GM23338 (cell line): ENCODE measurements at regions not wholly inside any gene's neighbourhood (a gene's known extent, or its start where the extent isn't known, plus 50 kb on each side); places are given as distances from the start of the nearest gene placed in this dataset.

Experiments used
- ATAC-seq: fragments of 200-7000 bp; cut with Tn5 transposase; 3 replicates; pipeline ENCODE4 v1.9.1; 2020
- DNase-seq: peaks from one replicate; pipeline ENCODE4 v3.0.0-alpha.2; 2015; ENCODE audit warnings: low spot score
- H2AFZ ChIP-seq: fragments of 200-600 bp; sonication (generic); 2 replicates; pipeline ENCODE4 v1.8.0; 2016; ENCODE audit warnings: antibody characterized with exemption, mild to moderate bottlenecking, moderate library complexity
- H3F3A ChIP-seq: fragments of 200-600 bp; sonication (generic); replicated peaks from 2 replicates; pipeline ENCODE4 v1.8.0; 2017; ENCODE audit warnings: antibody characterized with exemption, mixed run types, low read depth
- H3K27ac ChIP-seq: fragments of 200-600 bp; sonication (generic); 2 replicates; pipeline ENCODE4 v1.6.1; 2016; ENCODE audit warnings: low read depth
- H3K27me3 ChIP-seq: fragments of 200-600 bp; sonication (generic); 2 replicates; pipeline ENCODE4 v1.8.0; 2016; ENCODE audit warnings: mild to moderate bottlenecking, mixed run types, moderate library complexity; ENCODE audit not compliant: insufficient read depth
- H3K36me3 ChIP-seq: fragments of 200-600 bp; sonication (generic); 2 replicates; pipeline ENCODE4 v1.8.0; 2016; ENCODE audit warnings: mild to moderate bottlenecking; ENCODE audit not compliant: insufficient read depth
- H3K4me1 ChIP-seq: fragments of 200-600 bp; sonication (generic); 2 replicates; pipeline ENCODE4 v1.8.0; 2016; ENCODE audit warnings: mild to moderate bottlenecking, moderate library complexity; ENCODE audit not compliant: insufficient read depth
- H3K4me2 ChIP-seq: fragments of 200-600 bp; sonication (generic); 2 replicates; pipeline ENCODE4 v1.7.1; 2017; ENCODE audit warnings: mixed run types
- H3K4me3 ChIP-seq: fragments of 200-600 bp; sonication (generic); 2 replicates; pipeline ENCODE4 v1.6.1; 2016; ENCODE audit warnings: mixed run types
- H3K79me2 ChIP-seq: fragments of 200-600 bp; sonication (generic); replicated peaks from 2 replicates; pipeline ENCODE4 v1.8.0; 2017; ENCODE audit warnings: mild to moderate bottlenecking; ENCODE audit not compliant: insufficient read depth
- H3K9me2 ChIP-seq: fragments of 200-600 bp; sonication (generic); 2 replicates; pipeline ENCODE4 v1.8.0; 2017; ENCODE audit not compliant: insufficient read depth
- H4K20me1 ChIP-seq: fragments of 200-600 bp; sonication (generic); replicated peaks from 2 replicates; pipeline ENCODE4 v1.8.0; 2017; ENCODE audit warnings: mild to moderate bottlenecking; ENCODE audit not compliant: insufficient read depth
- H3K27ac Mint-ChIP-seq: 2 replicates; pipeline ENCODE4 v1.8.0; 2020; ENCODE audit warnings: inconsistent platforms, mild to moderate bottlenecking, moderate library complexity, mixed read lengths
- H3K27me3 Mint-ChIP-seq: 3 replicates; pipeline ENCODE4 v1.8.0; 2022; ENCODE audit warnings: low read depth, mild to moderate bottlenecking, moderate library complexity, mixed read lengths, inconsistent platforms; ENCODE audit not compliant: insufficient read depth, poor library complexity
- H3K36me3 Mint-ChIP-seq: 3 replicates; pipeline ENCODE4 v1.8.0; 2021; ENCODE audit warnings: low read depth, mild to moderate bottlenecking, inconsistent platforms, moderate library complexity, mixed read lengths
- H3K4me1 Mint-ChIP-seq: 3 replicates; pipeline ENCODE4 v1.8.0; 2020; ENCODE audit warnings: mild to moderate bottlenecking, inconsistent platforms, mixed read lengths
- H3K4me3 Mint-ChIP-seq: 3 replicates; pipeline ENCODE4 v1.8.0; 2021; ENCODE audit warnings: moderate library complexity, mild to moderate bottlenecking, inconsistent platforms, mixed read lengths
- H3K9me3 Mint-ChIP-seq: 3 replicates; pipeline ENCODE4 v1.8.0; 2020; ENCODE audit warnings: moderate library complexity, mild to moderate bottlenecking, inconsistent platforms, mixed read lengths
- CREB1 ChIP-seq: fragments of 250-450 bp; sonication (Bioruptor Pico); IDR thresholded peaks from 2 replicates; pipeline ENCODE4 v1.5.0; 2020; ENCODE audit warnings: low read depth, mild to moderate bottlenecking, moderate library complexity
- EZH2 ChIP-seq: fragments of 200-600 bp; sonication (generic); IDR thresholded peaks from one replicate; pipeline ENCODE4 v1.8.0; 2017; ENCODE audit warnings: antibody characterized with exemption, mild to moderate bottlenecking, low read depth; ENCODE audit not compliant: unreplicated experiment
- EZH2phosphoT487 ChIP-seq: fragments of 200-600 bp; sonication (generic); IDR thresholded peaks from one replicate; pipeline ENCODE4 v1.8.1; 2018; ENCODE audit warnings: antibody characterized with exemption; ENCODE audit not compliant: unreplicated experiment
- JUNB ChIP-seq: IDR thresholded peaks from one replicate; pipeline ENCODE4 v1.6.1; 2016; ENCODE audit warnings: antibody characterized with exemption; ENCODE audit not compliant: unreplicated experiment
- NANOG ChIP-seq: IDR thresholded peaks from 2 replicates; pipeline ENCODE4 v1.6.1; 2016; ENCODE audit warnings: antibody characterized with exemption, borderline replicate concordance
- POLR2AphosphoS5 ChIP-seq: IDR thresholded peaks from 2 replicates; pipeline ENCODE4 v1.6.1; 2016; ENCODE audit warnings: antibody characterized with exemption, low read depth
- STAT1 ChIP-seq: IDR thresholded peaks from one replicate; pipeline ENCODE4 v1.6.1; 2016; ENCODE audit warnings: antibody characterized with exemption; ENCODE audit not compliant: unreplicated experiment
- ZNF114 ChIP-seq: fragments of 250-450 bp; sonication (Bioruptor Pico); IDR thresholded peaks from 2 replicates; pipeline ENCODE4 v1.5.0; 2020; ENCODE audit warnings: mild to moderate bottlenecking, moderate library complexity
- ZNF331 ChIP-seq: fragments of 250-450 bp; sonication (Bioruptor Pico); IDR thresholded peaks from 2 replicates; pipeline ENCODE4 v1.5.0; 2020; ENCODE audit warnings: low read depth, mild to moderate bottlenecking, moderate library complexity
- TF ChIP-seq, protein P1 (sequence below), 2 experiments: fragments of 200-600 bp in 1 of 2; sonication (generic) in 1 of 2; conservative IDR thresholded peaks; 2 replicates each; pipeline versions ENCODE4 v1.5.1 to v1.6.1; 2016 to 2017; ENCODE audit warnings: antibody characterized with exemption in 2 of 2, low read depth in 2 of 2, mild to moderate bottlenecking in 2 of 2, moderate library complexity in 1 of 2
- TF ChIP-seq, protein P2 (sequence below): fragments of 250-450 bp; sonication (Bioruptor Pico); IDR thresholded peaks from 2 replicates; pipeline ENCODE4 v1.5.0; 2020; ENCODE audit warnings: mild to moderate bottlenecking, moderate library complexity
- TF ChIP-seq, protein P3 (sequence below): IDR thresholded peaks from one replicate; pipeline ENCODE4 v1.6.1; 2018; ENCODE audit warnings: antibody characterized with exemption; ENCODE audit not compliant: unreplicated experiment
- TF ChIP-seq, protein P4 (sequence below): IDR thresholded peaks from 2 replicates; pipeline ENCODE4 v1.6.1; 2016; ENCODE audit warnings: antibody characterized with exemption

DNA sequence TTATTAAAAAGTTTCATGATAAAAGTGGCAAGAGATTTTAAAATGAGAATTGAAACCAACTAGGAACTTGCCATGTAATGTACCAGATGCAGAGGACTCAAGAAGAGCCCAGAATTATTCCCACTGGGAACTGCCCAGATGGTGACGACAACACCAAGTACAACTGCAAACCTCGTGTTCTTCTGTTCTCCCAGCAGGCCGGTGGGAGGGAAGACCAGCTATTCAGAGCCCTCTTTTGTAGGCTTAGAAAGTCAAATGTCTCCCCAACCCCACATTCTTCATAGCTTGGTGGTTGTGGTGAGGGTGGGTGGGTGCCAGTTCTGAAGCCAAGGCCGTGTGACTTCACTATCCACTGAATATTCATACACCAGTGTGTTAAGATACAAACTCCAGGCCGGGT is 54.3 kb upstream of the ITGB1 start:
- H3K79me2 ChIP-seq = no peaks in the 10 kb centered on the region
- no peak overlapping the region for H3K4me2 ChIP-seq
- H3F3A ChIP-seq = no peaks in the 10 kb centered on the region
- TF ChIP-seq, protein P1, sequence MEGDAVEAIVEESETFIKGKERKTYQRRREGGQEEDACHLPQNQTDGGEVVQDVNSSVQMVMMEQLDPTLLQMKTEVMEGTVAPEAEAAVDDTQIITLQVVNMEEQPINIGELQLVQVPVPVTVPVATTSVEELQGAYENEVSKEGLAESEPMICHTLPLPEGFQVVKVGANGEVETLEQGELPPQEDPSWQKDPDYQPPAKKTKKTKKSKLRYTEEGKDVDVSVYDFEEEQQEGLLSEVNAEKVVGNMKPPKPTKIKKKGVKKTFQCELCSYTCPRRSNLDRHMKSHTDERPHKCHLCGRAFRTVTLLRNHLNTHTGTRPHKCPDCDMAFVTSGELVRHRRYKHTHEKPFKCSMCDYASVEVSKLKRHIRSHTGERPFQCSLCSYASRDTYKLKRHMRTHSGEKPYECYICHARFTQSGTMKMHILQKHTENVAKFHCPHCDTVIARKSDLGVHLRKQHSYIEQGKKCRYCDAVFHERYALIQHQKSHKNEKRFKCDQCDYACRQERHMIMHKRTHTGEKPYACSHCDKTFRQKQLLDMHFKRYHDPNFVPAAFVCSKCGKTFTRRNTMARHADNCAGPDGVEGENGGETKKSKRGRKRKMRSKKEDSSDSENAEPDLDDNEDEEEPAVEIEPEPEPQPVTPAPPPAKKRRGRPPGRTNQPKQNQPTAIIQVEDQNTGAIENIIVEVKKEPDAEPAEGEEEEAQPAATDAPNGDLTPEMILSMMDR (conservative IDR thresholded peaks at IDR 0.05; ENCODE audit: low read depth in 2 of 2) = no peak
- TF ChIP-seq EZH2 = no peak
- TF ChIP-seq, protein P2, sequence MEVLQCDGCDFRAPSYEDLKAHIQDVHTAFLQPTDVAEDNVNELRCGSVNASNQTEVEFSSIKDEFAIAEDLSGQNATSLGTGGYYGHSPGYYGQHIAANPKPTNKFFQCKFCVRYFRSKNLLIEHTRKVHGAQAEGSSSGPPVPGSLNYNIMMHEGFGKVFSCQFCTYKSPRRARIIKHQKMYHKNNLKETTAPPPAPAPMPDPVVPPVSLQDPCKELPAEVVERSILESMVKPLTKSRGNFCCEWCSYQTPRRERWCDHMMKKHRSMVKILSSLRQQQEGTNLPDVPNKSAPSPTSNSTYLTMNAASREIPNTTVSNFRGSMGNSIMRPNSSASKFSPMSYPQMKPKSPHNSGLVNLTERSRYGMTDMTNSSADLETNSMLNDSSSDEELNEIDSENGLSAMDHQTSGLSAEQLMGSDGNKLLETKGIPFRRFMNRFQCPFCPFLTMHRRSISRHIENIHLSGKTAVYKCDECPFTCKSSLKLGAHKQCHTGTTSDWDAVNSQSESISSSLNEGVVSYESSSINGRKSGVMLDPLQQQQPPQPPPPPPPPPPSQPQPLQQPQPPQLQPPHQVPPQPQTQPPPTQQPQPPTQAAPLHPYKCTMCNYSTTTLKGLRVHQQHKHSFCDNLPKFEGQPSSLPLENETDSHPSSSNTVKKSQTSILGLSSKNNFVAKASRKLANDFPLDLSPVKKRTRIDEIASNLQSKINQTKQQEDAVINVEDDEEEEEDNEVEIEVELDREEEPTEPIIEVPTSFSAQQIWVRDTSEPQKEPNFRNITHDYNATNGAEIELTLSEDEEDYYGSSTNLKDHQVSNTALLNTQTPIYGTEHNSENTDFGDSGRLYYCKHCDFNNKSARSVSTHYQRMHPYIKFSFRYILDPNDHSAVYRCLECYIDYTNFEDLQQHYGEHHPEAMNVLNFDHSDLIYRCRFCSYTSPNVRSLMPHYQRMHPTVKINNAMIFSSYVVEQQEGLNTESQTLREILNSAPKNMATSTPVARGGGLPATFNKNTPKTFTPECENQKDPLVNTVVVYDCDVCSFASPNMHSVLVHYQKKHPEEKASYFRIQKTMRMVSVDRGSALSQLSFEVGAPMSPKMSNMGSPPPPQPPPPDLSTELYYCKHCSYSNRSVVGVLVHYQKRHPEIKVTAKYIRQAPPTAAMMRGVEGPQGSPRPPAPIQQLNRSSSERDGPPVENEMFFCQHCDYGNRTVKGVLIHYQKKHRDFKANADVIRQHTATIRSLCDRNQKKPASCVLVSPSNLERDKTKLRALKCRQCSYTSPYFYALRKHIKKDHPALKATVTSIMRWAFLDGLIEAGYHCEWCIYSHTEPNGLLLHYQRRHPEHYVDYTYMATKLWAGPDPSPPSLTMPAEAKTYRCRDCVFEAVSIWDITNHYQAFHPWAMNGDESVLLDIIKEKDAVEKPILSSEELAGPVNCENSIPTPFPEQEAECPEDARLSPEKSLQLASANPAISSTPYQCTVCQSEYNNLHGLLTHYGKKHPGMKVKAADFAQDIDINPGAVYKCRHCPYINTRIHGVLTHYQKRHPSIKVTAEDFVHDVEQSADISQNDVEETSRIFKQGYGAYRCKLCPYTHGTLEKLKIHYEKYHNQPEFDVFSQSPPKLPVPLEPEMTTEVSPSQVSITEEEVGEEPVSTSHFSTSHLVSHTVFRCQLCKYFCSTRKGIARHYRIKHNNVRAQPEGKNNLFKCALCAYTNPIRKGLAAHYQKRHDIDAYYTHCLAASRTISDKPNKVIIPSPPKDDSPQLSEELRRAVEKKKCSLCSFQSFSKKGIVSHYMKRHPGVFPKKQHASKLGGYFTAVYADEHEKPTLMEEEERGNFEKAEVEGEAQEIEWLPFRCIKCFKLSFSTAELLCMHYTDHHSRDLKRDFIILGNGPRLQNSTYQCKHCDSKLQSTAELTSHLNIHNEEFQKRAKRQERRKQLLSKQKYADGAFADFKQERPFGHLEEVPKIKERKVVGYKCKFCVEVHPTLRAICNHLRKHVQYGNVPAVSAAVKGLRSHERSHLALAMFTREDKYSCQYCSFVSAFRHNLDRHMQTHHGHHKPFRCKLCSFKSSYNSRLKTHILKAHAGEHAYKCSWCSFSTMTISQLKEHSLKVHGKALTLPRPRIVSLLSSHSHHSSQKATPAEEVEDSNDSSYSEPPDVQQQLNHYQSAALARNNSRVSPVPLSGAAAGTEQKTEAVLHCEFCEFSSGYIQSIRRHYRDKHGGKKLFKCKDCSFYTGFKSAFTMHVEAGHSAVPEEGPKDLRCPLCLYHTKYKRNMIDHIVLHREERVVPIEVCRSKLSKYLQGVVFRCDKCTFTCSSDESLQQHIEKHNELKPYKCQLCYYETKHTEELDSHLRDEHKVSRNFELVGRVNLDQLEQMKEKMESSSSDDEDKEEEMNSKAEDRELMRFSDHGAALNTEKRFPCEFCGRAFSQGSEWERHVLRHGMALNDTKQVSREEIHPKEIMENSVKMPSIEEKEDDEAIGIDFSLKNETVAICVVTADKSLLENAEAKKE = no peak
- no peak for TF ChIP-seq EZH2phosphoT487
- TF ChIP-seq STAT1 = no peak
- no peak for TF ChIP-seq NANOG
- no peak for TF ChIP-seq CREB1 (CRISPR knock-in tag)
- no peak for TF ChIP-seq JUNB
- no peak for TF ChIP-seq ZNF114 (CRISPR knock-in tag)
- TF ChIP-seq ZNF331 = no peak
- TF ChIP-seq POLR2AphosphoS5 = no peak
- TF ChIP-seq, protein P3, sequence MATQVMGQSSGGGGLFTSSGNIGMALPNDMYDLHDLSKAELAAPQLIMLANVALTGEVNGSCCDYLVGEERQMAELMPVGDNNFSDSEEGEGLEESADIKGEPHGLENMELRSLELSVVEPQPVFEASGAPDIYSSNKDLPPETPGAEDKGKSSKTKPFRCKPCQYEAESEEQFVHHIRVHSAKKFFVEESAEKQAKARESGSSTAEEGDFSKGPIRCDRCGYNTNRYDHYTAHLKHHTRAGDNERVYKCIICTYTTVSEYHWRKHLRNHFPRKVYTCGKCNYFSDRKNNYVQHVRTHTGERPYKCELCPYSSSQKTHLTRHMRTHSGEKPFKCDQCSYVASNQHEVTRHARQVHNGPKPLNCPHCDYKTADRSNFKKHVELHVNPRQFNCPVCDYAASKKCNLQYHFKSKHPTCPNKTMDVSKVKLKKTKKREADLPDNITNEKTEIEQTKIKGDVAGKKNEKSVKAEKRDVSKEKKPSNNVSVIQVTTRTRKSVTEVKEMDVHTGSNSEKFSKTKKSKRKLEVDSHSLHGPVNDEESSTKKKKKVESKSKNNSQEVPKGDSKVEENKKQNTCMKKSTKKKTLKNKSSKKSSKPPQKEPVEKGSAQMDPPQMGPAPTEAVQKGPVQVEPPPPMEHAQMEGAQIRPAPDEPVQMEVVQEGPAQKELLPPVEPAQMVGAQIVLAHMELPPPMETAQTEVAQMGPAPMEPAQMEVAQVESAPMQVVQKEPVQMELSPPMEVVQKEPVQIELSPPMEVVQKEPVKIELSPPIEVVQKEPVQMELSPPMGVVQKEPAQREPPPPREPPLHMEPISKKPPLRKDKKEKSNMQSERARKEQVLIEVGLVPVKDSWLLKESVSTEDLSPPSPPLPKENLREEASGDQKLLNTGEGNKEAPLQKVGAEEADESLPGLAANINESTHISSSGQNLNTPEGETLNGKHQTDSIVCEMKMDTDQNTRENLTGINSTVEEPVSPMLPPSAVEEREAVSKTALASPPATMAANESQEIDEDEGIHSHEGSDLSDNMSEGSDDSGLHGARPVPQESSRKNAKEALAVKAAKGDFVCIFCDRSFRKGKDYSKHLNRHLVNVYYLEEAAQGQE = no peak
- TF ChIP-seq, protein P4, sequence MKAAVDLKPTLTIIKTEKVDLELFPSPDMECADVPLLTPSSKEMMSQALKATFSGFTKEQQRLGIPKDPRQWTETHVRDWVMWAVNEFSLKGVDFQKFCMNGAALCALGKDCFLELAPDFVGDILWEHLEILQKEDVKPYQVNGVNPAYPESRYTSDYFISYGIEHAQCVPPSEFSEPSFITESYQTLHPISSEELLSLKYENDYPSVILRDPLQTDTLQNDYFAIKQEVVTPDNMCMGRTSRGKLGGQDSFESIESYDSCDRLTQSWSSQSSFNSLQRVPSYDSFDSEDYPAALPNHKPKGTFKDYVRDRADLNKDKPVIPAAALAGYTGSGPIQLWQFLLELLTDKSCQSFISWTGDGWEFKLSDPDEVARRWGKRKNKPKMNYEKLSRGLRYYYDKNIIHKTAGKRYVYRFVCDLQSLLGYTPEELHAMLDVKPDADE = no peak
- ATAC-seq = no peak
- H3K9me3 Mint-ChIP-seq = no peaks in the 10 kb centered on the region; the same call in 2 of the 3 replicates
- no peak overlapping the region for H2AFZ ChIP-seq
- peaks cover 15% of the 10 kb centered on the region for H3K4me1 ChIP-seq
- H3K36me3 Mint-ChIP-seq = no peaks in the 10 kb centered on the region
- H3K27me3 ChIP-seq = no peaks in the 10 kb centered on the region
- H3K27ac ChIP-seq = no peak overlapping the region
- DNase-seq = no peak
- H3K4me3 Mint-ChIP-seq = no peak overlapping the region
- H3K36me3 ChIP-seq = no peaks in the 10 kb centered on the region
- no peak overlapping the region for H3K27ac Mint-ChIP-seq
- no peaks in the 10 kb centered on the region for H4K20me1 ChIP-seq
- peaks cover 5% of the 10 kb centered on the region for H3K27me3 Mint-ChIP-seq
- H3K4me1 Mint-ChIP-seq = peaks cover 18% of the 10 kb centered on the region
- H3K9me2 ChIP-seq = no peaks in the 10 kb centered on the region
- H3K4me3 ChIP-seq = no peak overlapping the region
